ENCODE measurements at regions not wholly inside any gene's neighbourhood (a gene's known extent, or its start where the extent isn't known, plus 50 kb on each side); places are given as distances from the start of the nearest gene placed in this dataset.

GRCh38 chr18:39886136-39886535 lies 2068.9 kb upstream of the PIK3C3 start:
- no peaks in the 10 kb centered on the region for H4K20me1 ChIP-seq
- no peak overlapping the region for H3K4me3 ChIP-seq
- H3K4me1 ChIP-seq: no peaks in the 10 kb centered on the region
- H3K9ac ChIP-seq: no peak overlapping the region
- H3K27me3 ChIP-seq: no peaks in the 10 kb centered on the region
- no peak overlapping the region for H3K27ac ChIP-seq
- H3K36me3 ChIP-seq: no peaks in the 10 kb centered on the region
- no peaks in the 10 kb centered on the region for H3K9me3 ChIP-seq
- TF ChIP-seq Cebpa-rat (IDR thresholded peaks at IDR 0.05): no peak
- H3K4me2 ChIP-seq: no peak overlapping the region

- no peak overlapping the region for H3K4me2 ChIP-seq
- TF ChIP-seq Cebpa-rat (IDR thresholded peaks at IDR 0.05): no peak
Measured at GRCh38 chr18:39872651-39873050, 2082.4 kb upstream of the PIK3C3 start.

DNA sequence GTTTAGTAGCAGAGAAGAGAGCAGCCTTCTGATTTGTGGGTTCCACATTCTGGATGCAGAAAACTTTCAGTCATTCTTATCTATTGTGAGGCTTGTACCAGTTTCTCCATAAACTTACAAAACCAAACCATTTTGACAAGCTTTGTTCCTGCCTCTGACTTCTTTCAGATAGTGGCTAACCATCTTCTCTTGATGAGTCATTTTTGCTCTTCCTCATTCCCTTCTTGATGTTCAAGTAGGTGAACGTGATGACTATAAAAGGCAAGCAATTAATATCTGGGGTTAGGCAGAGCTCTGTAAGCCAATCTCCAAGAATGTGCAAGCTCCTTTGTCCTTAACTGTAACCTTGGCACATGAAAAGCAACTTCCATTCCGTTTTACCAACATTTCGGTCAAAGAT lies 2083.1 kb upstream of the PIK3C3 start:
- H3K9me3 ChIP-seq: no peaks in the 10 kb centered on the region
- H3K4me1 ChIP-seq: no peaks in the 10 kb centered on the region
- no peaks in the 10 kb centered on the region for H3K27me3 ChIP-seq
- no peaks in the 10 kb centered on the region for H3K36me3 ChIP-seq
- no peak overlapping the region for H3K4me3 ChIP-seq
- no peak overlapping the region for H3K27ac ChIP-seq
- no peak overlapping the region for H3K4me2 ChIP-seq
- no peaks in the 10 kb centered on the region for H4K20me1 ChIP-seq
- H3K9ac ChIP-seq: no peak overlapping the region
- TF ChIP-seq Cebpa-rat (IDR thresholded peaks at IDR 0.05): no peak

More at GRCh38 chr18:39872651-39873050, 2082.4 kb upstream of the PIK3C3 start:
- no peak overlapping the region for H3K4me3 ChIP-seq
- H3K27me3 ChIP-seq: no peaks in the 10 kb centered on the region
- H3K9ac ChIP-seq: no peak overlapping the region
- H3K9me3 ChIP-seq: no peaks in the 10 kb centered on the region
- H3K27ac ChIP-seq: no peak overlapping the region
- H3K36me3 ChIP-seq: no peaks in the 10 kb centered on the region
- no peaks in the 10 kb centered on the region for H3K4me1 ChIP-seq
- no peaks in the 10 kb centered on the region for H4K20me1 ChIP-seq

GRCh38 chr18:39870591-39870990 lies 2084.4 kb upstream of the PIK3C3 start:
- Histone ChIP-seq H3K27ac (no peak overlapping the region), H4K20me1 (no peaks in the 10 kb centered on the region), H3K36me3 (no peaks in the 10 kb centered on the region), H3K4me3 (no peak overlapping the region), H3K27me3 (no peaks in the 10 kb centered on the region), H3K4me1 (no peaks in the 10 kb centered on the region), H3K4me2 (no peak overlapping the region), H3K9me3 (no peaks in the 10 kb centered on the region), H3K9ac (no peak overlapping the region)
- TF ChIP-seq Cebpa-rat (IDR thresholded peaks at IDR 0.05): no peak

GRCh38 chr18:39863916-39864315 lies 2091.1 kb upstream of the PIK3C3 start:
- no peaks in the 10 kb centered on the region for H3K9me3 ChIP-seq
- no peak for TF ChIP-seq Cebpa-rat (IDR thresholded peaks at IDR 0.05)
- H3K27ac ChIP-seq: no peak overlapping the region
- no peaks in the 10 kb centered on the region for H3K4me1 ChIP-seq
- H3K9ac ChIP-seq: no peak overlapping the region
- H3K27me3 ChIP-seq: no peaks in the 10 kb centered on the region
- H3K4me3 ChIP-seq: no peak overlapping the region
- H4K20me1 ChIP-seq: no peaks in the 10 kb centered on the region
- H3K4me2 ChIP-seq: no peak overlapping the region
- no peaks in the 10 kb centered on the region for H3K36me3 ChIP-seq

DNA sequence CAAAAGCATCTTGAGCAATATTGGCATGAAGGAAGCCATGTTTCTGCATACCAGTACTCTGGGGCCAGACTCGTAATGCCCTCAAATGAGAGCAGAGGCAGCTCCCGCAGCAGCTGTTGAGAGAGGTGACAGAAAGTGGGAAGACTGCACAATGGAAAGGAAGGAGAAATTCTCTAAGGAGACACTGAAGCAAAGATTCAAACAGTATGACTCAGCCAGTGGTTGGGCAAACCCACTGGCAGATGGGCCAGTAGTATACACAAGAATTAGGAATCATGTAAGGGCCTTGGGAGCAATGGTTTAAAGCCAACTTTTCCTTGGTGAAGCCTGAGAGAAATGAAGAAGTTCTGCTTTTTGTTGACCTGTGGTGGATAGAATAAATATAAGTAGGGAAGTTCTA lies 2092.7 kb upstream of the PIK3C3 start:
- TF ChIP-seq Cebpa-rat (IDR thresholded peaks at IDR 0.05): no peak

GRCh38 chr18:39854291-39854690 lies 2100.7 kb upstream of the PIK3C3 start:
- no peaks in the 10 kb centered on the region for H3K36me3 ChIP-seq

More for the DNA sequence above, 2092.7 kb upstream of the PIK3C3 start:
- no peaks in the 10 kb centered on the region for H3K4me1 ChIP-seq
- no peaks in the 10 kb centered on the region for H3K36me3 ChIP-seq
- no peak overlapping the region for H3K4me3 ChIP-seq
- H3K4me2 ChIP-seq: no peak overlapping the region
- no peaks in the 10 kb centered on the region for H3K27me3 ChIP-seq
- H4K20me1 ChIP-seq: no peaks in the 10 kb centered on the region
- no peaks in the 10 kb centered on the region for H3K9me3 ChIP-seq
- H3K27ac ChIP-seq: no peak overlapping the region
- H3K9ac ChIP-seq: no peak overlapping the region

GRCh38 chr18:39846265-39846664 lies 2108.8 kb upstream of the PIK3C3 start:
- Histone ChIP-seq H3K9ac (no peak overlapping the region), H3K36me3 (no peaks in the 10 kb centered on the region), H3K4me2 (no peak overlapping the region), H3K4me3 (no peak overlapping the region), H3K27ac (no peak overlapping the region), H3K27me3 (no peaks in the 10 kb centered on the region), H3K4me1 (no peaks in the 10 kb centered on the region), H3K9me3 (no peaks in the 10 kb centered on the region), H4K20me1 (no peaks in the 10 kb centered on the region)
- TF ChIP-seq Cebpa-rat (IDR thresholded peaks at IDR 0.05): no peak

More at GRCh38 chr18:39854291-39854690, 2100.7 kb upstream of the PIK3C3 start:
- no peaks in the 10 kb centered on the region for H3K9me3 ChIP-seq
- no peaks in the 10 kb centered on the region for H3K27me3 ChIP-seq
- no peak for TF ChIP-seq Cebpa-rat (IDR thresholded peaks at IDR 0.05)
- H3K4me1 ChIP-seq: no peaks in the 10 kb centered on the region
- H3K9ac ChIP-seq: no peak overlapping the region
- no peak overlapping the region for H3K27ac ChIP-seq
- no peaks in the 10 kb centered on the region for H4K20me1 ChIP-seq
- no peak overlapping the region for H3K4me3 ChIP-seq
- H3K4me2 ChIP-seq: no peak overlapping the region

GRCh38 chr18:39845631-39846030 lies 2109.4 kb upstream of the PIK3C3 start:
- no peaks in the 10 kb centered on the region for H3K27me3 ChIP-seq
- no peak overlapping the region for H3K27ac ChIP-seq
- H3K36me3 ChIP-seq: no peaks in the 10 kb centered on the region
- H4K20me1 ChIP-seq: no peaks in the 10 kb centered on the region
- no peaks in the 10 kb centered on the region for H3K4me1 ChIP-seq
- TF ChIP-seq Cebpa-rat (IDR thresholded peaks at IDR 0.05): no peak
- no peak overlapping the region for H3K4me3 ChIP-seq
- H3K9ac ChIP-seq: no peak overlapping the region
- H3K4me2 ChIP-seq: no peak overlapping the region
- H3K9me3 ChIP-seq: no peaks in the 10 kb centered on the region

DNA sequence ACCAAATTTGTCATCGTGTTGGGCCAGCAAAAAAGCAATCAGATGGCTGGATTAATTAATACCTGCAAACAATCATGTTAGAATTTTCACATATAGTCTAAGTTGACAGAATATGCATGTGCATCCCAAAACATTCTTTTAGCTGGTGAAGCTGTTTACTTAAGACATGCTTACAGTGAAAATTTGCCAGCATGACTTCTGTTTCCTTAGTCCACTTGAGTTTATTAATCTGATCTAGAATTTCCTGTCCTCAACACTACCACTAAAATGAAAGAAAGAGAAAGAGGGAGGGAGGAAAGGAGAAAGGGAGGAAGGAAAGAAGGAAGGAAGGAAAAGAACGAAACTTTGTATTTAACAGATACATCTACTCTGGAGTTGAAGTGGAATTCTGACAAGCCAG lies 2109.9 kb upstream of the PIK3C3 start:
- H4K20me1 ChIP-seq: no peaks in the 10 kb centered on the region
- H3K9ac ChIP-seq: no peak overlapping the region
- H3K27me3 ChIP-seq: no peaks in the 10 kb centered on the region
- H3K4me2 ChIP-seq: no peak overlapping the region
- no peak for TF ChIP-seq Cebpa-rat (IDR thresholded peaks at IDR 0.05)
- H3K4me1 ChIP-seq: no peaks in the 10 kb centered on the region
- no peaks in the 10 kb centered on the region for H3K36me3 ChIP-seq
- H3K4me3 ChIP-seq: no peak overlapping the region
- H3K27ac ChIP-seq: no peak overlapping the region
- no peaks in the 10 kb centered on the region for H3K9me3 ChIP-seq

GRCh38 chr18:39843546-39843945 lies 2111.5 kb upstream of the PIK3C3 start:
- TF ChIP-seq Cebpa-rat (IDR thresholded peaks at IDR 0.05): no peak
- Histone ChIP-seq H3K9me3 (no peaks in the 10 kb centered on the region), H3K4me1 (no peaks in the 10 kb centered on the region), H3K4me2 (no peak overlapping the region), H3K27me3 (no peaks in the 10 kb centered on the region), H3K4me3 (no peak overlapping the region), H3K9ac (no peak overlapping the region), H3K27ac (no peak overlapping the region), H3K36me3 (no peaks in the 10 kb centered on the region), H4K20me1 (no peaks in the 10 kb centered on the region)
